22Rv1 (cell line): ENCODE measurements at regions not wholly inside any gene's neighbourhood (a gene's known extent, or its start where the extent isn't known, plus 50 kb on each side); places are given as distances from the start of the nearest gene placed in this dataset.

ENCODE experiments used
- H3K27ac ChIP-seq: fragments of 450-650 bp; 2 replicates; pipeline ENCODE4 v1.5.1; 2017
- ZFX ChIP-seq: fragments of 450-650 bp; IDR thresholded peaks from 2 replicates; pipeline ENCODE4 v1.6.1; 2017; ENCODE audit warnings: antibody characterized with exemption, borderline replicate concordance
- TF ChIP-seq, protein P1 (sequence below): fragments of 450-650 bp; IDR thresholded peaks from 2 replicates; pipeline ENCODE4 v1.5.1; 2017; ENCODE audit warnings: mild to moderate bottlenecking

DNA sequence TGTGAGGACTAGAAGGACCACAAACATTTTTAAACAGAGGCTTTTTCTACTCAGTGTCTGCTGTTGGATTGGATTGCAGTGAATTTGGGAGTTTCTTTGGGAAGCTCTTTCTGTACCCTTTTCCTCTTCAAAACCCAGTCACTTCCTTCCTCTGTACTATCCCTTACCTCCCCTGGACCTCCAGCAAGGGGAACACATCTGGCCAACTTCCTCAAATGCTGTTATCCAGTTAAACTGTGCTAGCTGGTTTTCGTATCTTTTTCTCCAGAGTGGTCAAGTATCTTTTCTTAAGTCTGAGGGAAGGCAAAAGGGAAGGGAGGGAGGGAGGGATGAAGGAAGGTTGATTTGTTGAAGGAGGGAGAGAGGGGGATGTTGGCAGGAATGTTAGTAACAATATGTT lies 99.2 kb upstream of the TNR start:
- H3K27ac ChIP-seq, result no peak overlapping the region
- TF ChIP-seq ZFX, result no peak
- TF ChIP-seq, protein P1, sequence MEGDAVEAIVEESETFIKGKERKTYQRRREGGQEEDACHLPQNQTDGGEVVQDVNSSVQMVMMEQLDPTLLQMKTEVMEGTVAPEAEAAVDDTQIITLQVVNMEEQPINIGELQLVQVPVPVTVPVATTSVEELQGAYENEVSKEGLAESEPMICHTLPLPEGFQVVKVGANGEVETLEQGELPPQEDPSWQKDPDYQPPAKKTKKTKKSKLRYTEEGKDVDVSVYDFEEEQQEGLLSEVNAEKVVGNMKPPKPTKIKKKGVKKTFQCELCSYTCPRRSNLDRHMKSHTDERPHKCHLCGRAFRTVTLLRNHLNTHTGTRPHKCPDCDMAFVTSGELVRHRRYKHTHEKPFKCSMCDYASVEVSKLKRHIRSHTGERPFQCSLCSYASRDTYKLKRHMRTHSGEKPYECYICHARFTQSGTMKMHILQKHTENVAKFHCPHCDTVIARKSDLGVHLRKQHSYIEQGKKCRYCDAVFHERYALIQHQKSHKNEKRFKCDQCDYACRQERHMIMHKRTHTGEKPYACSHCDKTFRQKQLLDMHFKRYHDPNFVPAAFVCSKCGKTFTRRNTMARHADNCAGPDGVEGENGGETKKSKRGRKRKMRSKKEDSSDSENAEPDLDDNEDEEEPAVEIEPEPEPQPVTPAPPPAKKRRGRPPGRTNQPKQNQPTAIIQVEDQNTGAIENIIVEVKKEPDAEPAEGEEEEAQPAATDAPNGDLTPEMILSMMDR, result no peak

DNA sequence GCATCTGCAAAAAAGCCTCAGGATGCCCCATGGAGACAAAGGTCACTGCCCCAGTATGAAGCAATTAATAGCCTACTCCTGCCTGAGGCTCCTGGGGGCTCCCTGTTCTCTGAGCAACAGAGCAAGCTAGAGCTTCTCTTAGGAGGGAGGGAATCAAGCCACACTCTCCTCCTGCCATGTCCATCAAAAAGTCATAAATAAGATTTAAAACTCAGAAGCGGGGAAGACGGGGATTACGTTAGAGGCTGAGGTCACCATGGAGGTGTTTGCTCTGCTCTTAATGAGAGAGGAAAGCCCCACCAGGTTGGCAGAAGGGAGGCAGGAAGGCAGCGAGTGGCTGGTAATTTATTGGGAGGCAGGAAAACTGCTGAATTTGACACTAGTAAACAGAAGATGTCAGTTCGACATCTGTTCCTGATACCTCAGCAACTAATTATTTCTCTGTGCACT lies 98.4 kb upstream of the TNR start:
- no peak overlapping the region for H3K27ac ChIP-seq
- TF ChIP-seq, protein P1, result no peak
- no peak for TF ChIP-seq ZFX

DNA sequence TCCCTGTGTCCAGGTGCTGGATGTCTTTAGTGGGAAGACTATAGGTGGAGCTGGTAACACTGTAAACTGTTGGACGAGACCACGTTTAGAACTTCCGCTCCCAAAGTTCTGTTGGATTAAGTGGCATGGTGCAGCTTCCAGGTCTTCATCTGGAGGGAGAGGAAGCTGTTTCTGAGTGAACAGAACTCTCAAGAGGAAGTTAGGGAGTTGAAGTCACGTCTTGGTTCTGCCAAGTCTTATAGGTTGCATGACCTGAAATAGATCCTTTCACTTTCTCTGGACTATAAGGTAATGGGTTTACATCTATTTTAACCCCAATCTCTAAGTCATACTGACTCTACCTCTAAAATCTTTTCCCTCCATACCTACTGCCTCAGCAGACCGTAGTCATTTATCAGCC lies 97.4 kb upstream of the TNR start:
- H3K27ac ChIP-seq, result no peak overlapping the region
- no peak for TF ChIP-seq ZFX
- TF ChIP-seq, protein P1, result no peak

DNA sequence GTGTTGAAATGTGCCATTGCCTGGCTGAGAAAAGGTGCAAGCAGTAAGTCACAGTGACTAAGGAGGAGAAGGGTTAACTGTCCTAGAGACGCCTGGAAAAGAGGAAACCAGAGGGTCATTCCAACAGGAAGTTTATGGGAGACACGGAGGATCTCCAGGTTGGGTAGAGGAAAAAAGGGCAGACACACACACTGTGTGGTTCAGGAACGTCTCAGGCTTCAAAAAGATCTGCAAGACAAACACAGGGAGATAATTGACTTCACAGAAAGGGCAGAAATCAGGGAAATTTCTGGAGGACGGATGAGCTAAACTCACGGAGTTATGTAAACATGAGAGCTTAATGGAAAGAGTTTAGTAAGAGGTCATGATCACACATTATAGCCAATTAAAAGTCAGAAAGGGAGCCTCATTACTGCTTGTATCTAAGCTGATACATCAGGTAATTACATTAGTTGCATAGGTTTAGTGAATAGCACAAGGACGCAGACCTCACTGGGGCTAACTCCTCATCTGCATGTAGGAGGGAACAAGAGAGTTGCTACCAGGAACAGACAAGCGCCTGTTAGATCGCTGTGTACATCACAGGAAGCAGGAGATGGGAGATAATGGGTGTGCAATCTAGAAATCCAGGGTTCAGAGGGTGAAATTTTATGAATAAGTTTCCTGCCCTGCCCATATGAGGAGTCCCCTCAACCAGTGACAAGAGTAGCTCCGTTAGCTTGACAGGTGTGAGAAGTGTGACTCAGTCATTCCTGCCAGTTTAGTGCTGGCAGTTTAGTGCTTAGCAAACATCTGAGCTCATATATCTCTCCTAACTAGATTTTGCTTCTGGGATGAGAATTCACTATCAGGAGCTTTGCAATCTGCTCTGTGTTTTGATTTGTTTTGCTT lies 96.6 kb upstream of the TNR start:
- TF ChIP-seq, protein P1, result no peak
- no peak for TF ChIP-seq ZFX
- no peak overlapping the region for H3K27ac ChIP-seq

DNA sequence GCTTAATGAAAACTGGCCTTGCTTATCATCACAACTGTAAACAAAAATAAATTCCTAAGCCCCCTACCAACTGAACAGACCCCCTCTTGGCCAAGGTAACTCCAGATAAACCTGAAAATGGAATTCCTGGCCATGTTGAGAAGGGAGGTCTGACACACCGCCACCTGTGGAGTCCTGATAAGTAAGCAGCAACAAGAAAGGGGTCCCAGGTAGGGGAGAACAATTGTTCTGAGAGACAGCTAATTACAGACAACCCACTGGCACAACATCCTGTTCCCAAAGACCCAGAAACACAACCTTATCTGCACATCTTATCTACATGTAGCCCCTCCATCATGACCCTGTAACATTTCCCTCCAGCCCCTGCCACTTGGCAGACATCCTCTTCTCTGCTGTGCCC lies 91.2 kb upstream of the TNR start:
- no peak for TF ChIP-seq ZFX
- TF ChIP-seq, protein P1, result no peak
- no peak overlapping the region for H3K27ac ChIP-seq

DNA sequence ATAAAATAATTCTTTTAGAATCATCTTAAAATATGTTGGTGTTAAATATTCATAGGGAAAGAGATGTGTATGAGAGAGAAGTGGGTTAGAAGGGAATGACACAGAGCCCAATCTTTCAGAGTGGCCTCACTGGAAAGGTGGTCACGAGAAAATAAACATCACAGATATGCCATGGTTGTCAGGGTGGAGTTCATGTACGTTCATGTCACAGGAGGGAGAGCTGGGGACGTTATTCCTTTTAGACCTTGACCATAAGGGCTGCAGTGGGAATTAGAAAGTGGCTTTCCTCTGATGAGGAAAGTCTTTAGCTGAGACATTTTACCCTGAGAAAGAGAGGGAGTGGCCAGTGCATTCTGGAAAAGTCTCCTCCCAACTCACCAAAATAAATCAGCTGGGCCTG lies 90.6 kb upstream of the TNR start:
- no peak for TF ChIP-seq ZFX
- TF ChIP-seq, protein P1, result no peak
- H3K27ac ChIP-seq, result no peak overlapping the region

DNA sequence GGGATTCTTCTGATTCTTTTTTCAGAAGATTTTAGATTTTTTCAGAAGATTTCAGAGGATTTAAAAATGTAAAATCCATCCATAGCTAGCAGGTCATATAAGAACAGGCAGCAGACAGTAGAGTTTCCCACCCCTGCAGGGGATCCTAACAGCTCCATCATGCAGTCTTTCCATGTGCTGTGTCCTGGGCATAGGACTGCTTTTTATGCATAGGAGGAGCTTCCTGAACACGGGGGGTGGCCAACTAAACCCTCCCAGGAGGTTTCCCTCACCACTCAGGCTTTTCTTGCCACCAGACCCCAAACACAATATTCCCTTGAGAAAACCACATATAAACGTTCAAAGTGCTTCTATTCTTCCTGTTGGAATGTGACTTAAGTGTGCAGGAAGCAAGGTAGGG lies 90.1 kb upstream of the TNR start:
- no peak overlapping the region for H3K27ac ChIP-seq
- TF ChIP-seq ZFX, result no peak
- TF ChIP-seq, protein P1, result no peak
